Effector memory CD4-positive, alpha-beta T cell (primary cell): ENCODE measurements at regions not wholly inside any gene's neighbourhood (a gene's known extent, or its start where the extent isn't known, plus 50 kb on each side); places are given as distances from the start of the nearest gene placed in this dataset.
"Not testable (repeated sequence)": the region's sequence is repeated elsewhere in the genome, so short reads cannot be mapped to it uniquely, and the experiment has no call there.

ENCODE experiments used
- DNase-seq, 3 donors: peaks; one replicate each; pipeline ENCODE4 v3.0.0-alpha.2; 2020
- H3K27ac ChIP-seq: 2 replicates; pipeline ENCODE4 v1.7.0; 2013; ENCODE audit warnings: mild to moderate bottlenecking, low read length, moderate library complexity; ENCODE audit not compliant: insufficient read depth, poor library complexity, severe bottlenecking
- H3K27me3 ChIP-seq: replicated peaks from 2 replicates; pipeline ENCODE4 v1.7.0; 2013; ENCODE audit warnings: mild to moderate bottlenecking, low read length; ENCODE audit not compliant: insufficient read depth, control insufficient read depth, poor library complexity, severe bottlenecking
- H3K36me3 ChIP-seq: 2 replicates; pipeline ENCODE4 v1.7.0; 2013; ENCODE audit warnings: mild to moderate bottlenecking, low read length, moderate library complexity; ENCODE audit not compliant: control insufficient read depth, insufficient read depth
- H3K4me1 ChIP-seq: 2 replicates; pipeline ENCODE4 v1.7.0; 2013; ENCODE audit warnings: low read length, mild to moderate bottlenecking; ENCODE audit not compliant: control insufficient read depth, insufficient read depth, poor library complexity, severe bottlenecking
- H3K4me3 ChIP-seq: 2 replicates; pipeline ENCODE4 v1.7.0; 2013; ENCODE audit warnings: low read length, low read depth, mild to moderate bottlenecking; ENCODE audit not compliant: insufficient read depth, poor library complexity, severe bottlenecking
- H3K9me3 ChIP-seq: 2 replicates; pipeline ENCODE4 v1.7.0; 2013; ENCODE audit warnings: mild to moderate bottlenecking, low read length, moderate library complexity; ENCODE audit not compliant: control insufficient read depth

DNA sequence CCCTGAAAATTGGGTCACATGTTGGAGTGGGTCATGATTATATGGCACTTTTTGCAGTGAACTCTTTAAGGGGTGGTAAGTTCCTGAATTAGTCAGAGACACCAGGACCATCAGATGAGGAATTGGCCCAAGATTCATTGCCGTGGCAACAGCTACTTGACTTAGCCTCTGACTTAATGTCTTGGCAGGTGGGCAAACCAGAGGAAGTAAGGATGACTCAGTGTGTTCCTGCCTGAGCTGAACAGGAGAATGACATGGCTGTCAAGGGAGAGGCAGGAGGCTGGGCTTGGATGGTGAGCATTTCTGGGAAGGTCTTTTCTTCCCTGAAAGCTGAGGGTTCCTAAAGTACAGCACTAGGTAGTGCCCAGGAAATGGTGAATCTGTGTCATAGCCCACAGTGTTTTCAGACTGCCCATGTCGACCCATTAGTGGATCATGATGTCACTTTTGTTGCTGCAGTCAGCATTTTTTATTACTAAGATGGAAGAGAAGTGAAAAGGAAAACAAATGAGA is 170.1 kb upstream of the PWP1 start:
- Histone ChIP-seq H3K4me3 (no peak overlapping the region), H3K9me3 (no peaks in the 10 kb centered on the region), H3K27me3 (no peaks in the 10 kb centered on the region), H3K36me3 (no peaks in the 10 kb centered on the region), H3K27ac (no peak overlapping the region), H3K4me1 (no peaks in the 10 kb centered on the region)
- no peak for DNase-seq

DNA sequence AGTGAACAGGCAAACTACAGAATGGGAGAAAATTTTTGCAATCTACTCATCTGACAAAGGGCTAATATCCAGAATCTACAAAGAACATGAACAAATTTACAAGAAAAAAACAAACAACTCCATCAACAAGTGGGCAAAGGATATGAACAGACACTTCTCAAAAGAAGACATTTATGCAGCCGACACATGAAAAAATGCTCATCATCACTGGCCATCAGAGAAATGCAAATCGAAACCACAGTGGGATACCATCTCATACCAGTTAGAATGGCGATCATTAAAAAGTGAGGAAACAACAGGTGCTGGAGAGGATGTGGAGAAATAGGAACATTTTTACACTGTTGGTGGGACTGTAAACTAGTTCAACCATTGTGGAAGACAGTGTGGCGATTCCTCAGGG is 167.8 kb upstream of the PWP1 start:
- H3K27me3 ChIP-seq, DNase-seq, H3K9me3 ChIP-seq, H3K4me1 ChIP-seq, H3K27ac ChIP-seq, H3K4me3 ChIP-seq, H3K36me3 ChIP-seq: not testable (repeated sequence)

DNA sequence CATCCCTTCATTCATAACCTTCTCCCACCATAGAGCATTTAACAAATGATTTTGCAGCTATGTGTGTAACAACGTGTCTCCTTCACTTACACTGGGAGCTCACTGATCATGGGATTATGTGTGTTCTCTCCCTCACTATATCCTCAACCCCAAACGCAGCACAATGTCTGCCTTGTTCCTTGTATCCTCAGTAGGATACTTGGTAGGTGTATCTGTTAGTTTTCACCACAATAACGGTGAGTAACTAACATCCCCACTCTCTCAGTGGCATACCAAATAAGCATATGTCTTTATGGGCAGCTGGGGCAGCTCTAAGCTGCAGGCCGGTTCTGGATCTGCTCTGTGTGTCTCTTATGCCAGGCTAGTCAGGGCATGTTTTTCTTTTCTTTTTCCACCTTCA is 166.7 kb upstream of the PWP1 start:
- H3K27me3 ChIP-seq: no peaks in the 10 kb centered on the region
- H3K4me3 ChIP-seq: no peak overlapping the region
- H3K4me1 ChIP-seq: no peaks in the 10 kb centered on the region
- DNase-seq: no peak
- peaks cover 4% of the 10 kb centered on the region for H3K36me3 ChIP-seq
- no peaks in the 10 kb centered on the region for H3K9me3 ChIP-seq
- no peak overlapping the region for H3K27ac ChIP-seq

DNA sequence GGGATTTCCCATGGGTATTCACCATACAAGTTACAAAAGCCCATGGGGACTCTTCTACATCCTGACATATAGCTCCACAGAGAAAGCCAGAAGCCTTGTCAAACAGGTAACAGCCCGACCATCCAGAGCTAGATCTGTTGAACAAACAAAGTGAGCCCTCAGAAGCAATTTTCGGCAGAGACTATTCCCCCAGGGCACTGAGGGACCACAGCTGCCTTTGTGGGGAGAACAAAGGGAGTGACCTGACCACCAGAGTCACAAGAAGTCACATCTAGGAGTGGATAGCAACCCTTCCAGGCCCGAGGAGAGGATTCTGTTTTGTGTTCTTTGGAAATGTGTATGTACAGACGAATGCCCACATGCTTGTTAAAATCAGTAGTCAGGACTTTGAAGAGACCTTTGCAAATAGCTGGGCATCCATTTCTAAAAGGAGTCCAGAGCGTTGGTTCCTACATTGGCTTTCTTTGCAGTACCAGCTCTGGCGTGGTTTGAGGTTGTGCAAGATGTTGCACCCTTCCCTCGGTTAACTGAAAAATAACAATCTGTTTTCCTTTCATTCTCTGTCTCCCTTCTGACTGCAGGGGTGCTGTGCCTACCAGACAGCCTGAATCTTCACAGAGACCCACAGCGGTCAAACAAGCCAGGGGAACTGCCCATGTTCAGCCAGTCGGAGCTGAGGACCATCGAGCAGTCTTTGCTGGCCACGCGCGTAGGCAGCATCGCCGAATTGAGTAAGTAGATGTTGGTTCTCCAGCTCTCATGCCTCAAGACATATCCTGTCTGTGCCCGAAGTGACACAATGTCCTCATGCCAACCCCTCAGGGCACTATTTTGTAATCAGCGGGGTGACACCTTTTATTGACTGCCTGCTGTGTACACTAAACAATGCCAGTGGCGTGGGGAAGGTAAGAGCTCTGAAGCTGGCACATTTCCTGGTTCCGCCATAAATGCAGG is 165.4 kb upstream of the PWP1 start:
- H3K4me1 ChIP-seq: no peaks in the 10 kb centered on the region
- no peaks in the 10 kb centered on the region for H3K9me3 ChIP-seq
- no peak overlapping the region for H3K27ac ChIP-seq
- DNase-seq: no peak
- no peak overlapping the region for H3K4me3 ChIP-seq
- peaks cover 4% of the 10 kb centered on the region for H3K36me3 ChIP-seq
- H3K27me3 ChIP-seq: no peaks in the 10 kb centered on the region

DNA sequence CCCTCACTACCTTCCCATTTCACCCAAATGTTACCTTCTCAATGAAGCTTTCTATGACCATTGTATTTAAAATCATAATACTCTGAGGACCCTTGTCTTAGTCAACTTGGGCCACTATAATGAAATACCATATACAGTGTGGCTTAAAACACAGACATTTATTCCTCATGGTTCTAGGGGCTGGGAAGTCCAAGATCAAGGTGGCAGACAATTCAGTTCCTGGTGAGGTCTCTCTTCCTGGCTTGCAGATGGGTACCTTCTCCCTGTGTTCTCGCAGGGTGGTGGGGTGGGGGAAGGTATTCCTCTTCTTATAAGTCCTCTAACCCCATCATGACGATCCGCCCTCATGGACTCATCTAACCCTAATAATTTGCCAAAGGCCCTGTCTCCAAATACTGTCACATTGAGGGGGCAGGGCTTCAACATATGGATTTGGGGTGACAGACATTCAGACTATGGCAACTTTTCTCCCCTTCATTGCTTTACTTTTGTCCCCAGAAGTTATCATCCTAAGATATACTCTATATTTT is 163.7 kb upstream of the PWP1 start:
- Histone ChIP-seq H3K9me3 (no peaks in the 10 kb centered on the region), H3K4me3 (no peak overlapping the region), H3K27ac (no peak overlapping the region), H3K36me3 (peaks cover 4% of the 10 kb centered on the region), H3K4me1 (no peaks in the 10 kb centered on the region), H3K27me3 (no peaks in the 10 kb centered on the region)
- no peak for DNase-seq

DNA sequence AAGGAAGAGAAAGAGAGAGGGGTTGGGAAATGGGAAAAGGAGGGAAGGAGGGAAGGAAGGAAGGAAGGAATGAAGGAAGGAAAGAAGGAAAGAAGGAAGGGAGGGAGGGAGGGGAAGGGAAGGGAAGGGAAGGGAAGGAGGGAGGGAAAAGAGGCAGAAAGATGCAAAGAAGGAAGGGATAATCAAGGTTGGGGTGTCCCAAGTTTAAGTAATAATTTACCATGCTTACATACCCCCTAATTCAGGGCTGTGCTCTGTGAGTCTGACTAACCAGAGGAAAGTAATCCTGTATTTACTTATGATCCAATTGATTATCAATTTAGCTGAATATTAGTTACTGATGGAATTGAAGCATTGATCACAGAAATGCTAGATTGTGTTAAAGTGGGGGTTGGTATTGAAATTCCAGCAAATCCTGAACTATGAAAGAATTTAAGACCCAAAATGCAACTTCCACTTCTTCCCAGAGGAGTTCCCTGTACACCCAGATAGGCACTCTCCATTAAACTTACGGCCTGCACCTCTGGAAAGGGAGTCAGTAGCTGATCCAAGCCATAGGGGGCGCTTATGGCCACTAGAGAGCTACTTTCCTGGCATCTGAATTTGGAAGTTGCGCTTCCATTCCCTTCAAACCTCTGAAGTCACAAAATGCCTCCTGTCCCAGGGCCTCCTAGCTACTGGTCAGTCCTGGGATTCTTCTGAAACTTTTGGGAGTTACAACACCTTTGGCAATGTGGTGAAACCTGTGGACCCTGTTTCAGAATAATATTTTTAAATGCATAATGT is 162.7 kb upstream of the PWP1 start:
- H3K27me3 ChIP-seq: no peaks in the 10 kb centered on the region
- no peak for DNase-seq
- H3K4me1 ChIP-seq: no peaks in the 10 kb centered on the region
- no peak overlapping the region for H3K4me3 ChIP-seq
- no peak overlapping the region for H3K27ac ChIP-seq
- H3K9me3 ChIP-seq: no peaks in the 10 kb centered on the region
- H3K36me3 ChIP-seq: peaks cover 4% of the 10 kb centered on the region

DNA sequence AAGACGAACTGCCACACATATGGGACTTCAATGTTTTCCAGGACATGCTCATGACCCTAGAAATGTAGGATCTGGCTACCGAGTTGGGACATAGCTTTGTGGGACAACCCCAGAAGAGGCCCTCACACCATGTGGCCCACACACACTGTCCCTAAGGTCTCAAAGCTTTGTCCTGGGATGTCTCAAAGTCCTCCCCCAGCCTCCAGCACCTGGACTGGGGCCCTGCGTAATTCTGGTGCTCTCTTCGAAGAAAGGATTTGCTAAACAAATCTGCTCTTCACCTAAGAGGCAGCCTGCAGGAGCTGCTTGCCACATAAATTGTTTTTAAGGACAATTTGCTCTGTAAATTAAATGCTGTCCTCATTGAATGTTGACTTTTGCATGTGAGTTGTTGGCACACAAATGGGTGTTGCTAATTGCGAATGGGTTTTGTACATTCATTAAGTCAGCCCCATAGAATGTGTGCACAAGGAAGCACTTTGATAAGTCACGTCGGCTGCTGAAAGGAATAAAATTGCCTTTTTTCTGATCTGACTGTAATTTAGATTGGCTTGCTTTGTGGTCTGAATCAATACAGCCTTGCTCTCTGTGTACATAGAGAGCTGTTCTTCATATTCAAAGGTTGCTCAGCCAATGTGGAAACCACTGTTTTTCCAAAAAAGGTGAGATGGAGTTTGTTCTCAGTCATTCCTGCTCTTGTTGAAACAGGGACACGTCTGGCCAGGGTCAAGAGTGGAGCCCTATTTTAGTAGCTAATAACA is 161.6 kb upstream of the PWP1 start:
- no peaks in the 10 kb centered on the region for H3K9me3 ChIP-seq
- H3K36me3 ChIP-seq: peaks cover 4% of the 10 kb centered on the region
- H3K4me1 ChIP-seq: no peaks in the 10 kb centered on the region
- no peak overlapping the region for H3K4me3 ChIP-seq
- DNase-seq: no peak
- H3K27ac ChIP-seq: no peak overlapping the region
- no peaks in the 10 kb centered on the region for H3K27me3 ChIP-seq

DNA sequence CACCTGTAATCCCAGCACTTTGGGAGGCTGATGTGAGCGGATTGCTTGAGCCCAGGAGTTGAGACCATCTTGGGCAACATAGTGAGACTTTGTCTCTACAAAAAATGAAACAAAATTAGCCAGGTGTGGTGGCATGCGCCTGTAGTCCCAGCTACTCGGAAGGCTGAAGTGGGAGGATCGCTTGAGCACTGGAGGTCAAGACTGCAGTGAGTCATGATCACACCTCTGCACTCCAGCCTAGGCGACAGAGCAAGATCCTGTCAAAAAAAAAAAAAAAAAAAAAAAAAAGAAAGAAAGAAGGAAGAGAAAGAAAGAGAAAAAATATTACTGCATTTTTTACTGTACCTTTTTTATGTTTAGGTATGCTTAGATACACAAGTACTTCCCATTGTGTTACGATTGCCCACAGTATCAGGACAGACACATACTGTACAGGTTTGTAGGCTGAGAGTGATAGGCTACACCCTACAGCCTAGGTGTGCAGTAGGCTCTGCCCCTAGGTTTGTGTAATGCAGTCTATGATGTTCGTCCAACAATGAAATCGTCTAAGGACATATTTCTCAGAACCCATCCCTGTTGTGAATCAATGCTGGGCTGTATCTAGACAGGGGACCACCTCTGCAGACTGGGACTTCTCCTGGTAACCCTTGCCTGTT is 160.4 kb upstream of the PWP1 start:
- Histone ChIP-seq H3K4me1 (no peaks in the 10 kb centered on the region), H3K4me3 (no peak overlapping the region), H3K36me3 (peaks cover 4% of the 10 kb centered on the region), H3K27ac (no peak overlapping the region), H3K27me3 (no peaks in the 10 kb centered on the region), H3K9me3 (no peaks in the 10 kb centered on the region)
- DNase-seq: no peak
